Cardiac muscle cell (in vitro differentiated cells and primary cell): ENCODE measurements at regions not wholly inside any gene's neighbourhood (a gene's known extent, or its start where the extent isn't known, plus 50 kb on each side); places are given as distances from the start of the nearest gene placed in this dataset.
A peak's percentile ranks its signal among the peaks of the same experiment; 100 is the strongest.
"Not testable (repeated sequence)": the region's sequence is repeated elsewhere in the genome, so short reads cannot be mapped to it uniquely, and the experiment has no call there.

Source experiments
- DNase-seq, 2 donors: peaks; one replicate each; pipeline versions ENCODE4 v3.0.0 to v3.0.0-alpha.2; 2010 to 2017; ENCODE audit warnings: low read depth in 1 of 2, low spot score in 1 of 2
- H3K27ac ChIP-seq: fragments of 200-600 bp; sonication (generic); 2 replicates; pipeline ENCODE4 v1.5.1; 2016
- H3K27me3 ChIP-seq: fragments of 200-600 bp; sonication (generic); 2 replicates; pipeline ENCODE4 v1.6.0; 2016; ENCODE audit warnings: control low read depth
- H3K36me3 ChIP-seq: fragments of 200-600 bp; sonication (generic); 2 replicates; pipeline ENCODE4 v1.5.1; 2016; ENCODE audit warnings: control low read depth
- H3K4me1 ChIP-seq: fragments of 200-600 bp; sonication (generic); 2 replicates; pipeline ENCODE4 v1.8.1; 2017; ENCODE audit warnings: low read depth, mild to moderate bottlenecking, mixed run types
- H3K4me3 ChIP-seq: fragments of 200-600 bp; sonication (generic); 2 replicates; pipeline ENCODE4 v1.5.1; 2016; ENCODE audit warnings: mild to moderate bottlenecking
- H3K9me3 ChIP-seq: fragments of 200-600 bp; sonication (generic); 2 replicates; pipeline ENCODE4 v1.5.1; 2017; ENCODE audit warnings: low read depth, mild to moderate bottlenecking, control low read depth
- TF ChIP-seq, protein P1 (sequence below): IDR thresholded peaks from 2 replicates; pipeline ENCODE4 v1.5.1; 2012; ENCODE audit warnings: low read depth, mild to moderate bottlenecking, low read length

- H3K4me3 ChIP-seq = no peak overlapping the region
- no peaks in the 10 kb centered on the region for H3K4me1 ChIP-seq
- no peaks in the 10 kb centered on the region for H3K36me3 ChIP-seq
- TF ChIP-seq, protein P1, sequence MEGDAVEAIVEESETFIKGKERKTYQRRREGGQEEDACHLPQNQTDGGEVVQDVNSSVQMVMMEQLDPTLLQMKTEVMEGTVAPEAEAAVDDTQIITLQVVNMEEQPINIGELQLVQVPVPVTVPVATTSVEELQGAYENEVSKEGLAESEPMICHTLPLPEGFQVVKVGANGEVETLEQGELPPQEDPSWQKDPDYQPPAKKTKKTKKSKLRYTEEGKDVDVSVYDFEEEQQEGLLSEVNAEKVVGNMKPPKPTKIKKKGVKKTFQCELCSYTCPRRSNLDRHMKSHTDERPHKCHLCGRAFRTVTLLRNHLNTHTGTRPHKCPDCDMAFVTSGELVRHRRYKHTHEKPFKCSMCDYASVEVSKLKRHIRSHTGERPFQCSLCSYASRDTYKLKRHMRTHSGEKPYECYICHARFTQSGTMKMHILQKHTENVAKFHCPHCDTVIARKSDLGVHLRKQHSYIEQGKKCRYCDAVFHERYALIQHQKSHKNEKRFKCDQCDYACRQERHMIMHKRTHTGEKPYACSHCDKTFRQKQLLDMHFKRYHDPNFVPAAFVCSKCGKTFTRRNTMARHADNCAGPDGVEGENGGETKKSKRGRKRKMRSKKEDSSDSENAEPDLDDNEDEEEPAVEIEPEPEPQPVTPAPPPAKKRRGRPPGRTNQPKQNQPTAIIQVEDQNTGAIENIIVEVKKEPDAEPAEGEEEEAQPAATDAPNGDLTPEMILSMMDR = peak; percentile 41
- DNase-seq = peak; percentile 48 to 52
- no peaks in the 10 kb centered on the region for H3K27me3 ChIP-seq
- no peaks in the 10 kb centered on the region for H3K9me3 ChIP-seq
- no peak overlapping the region for H3K27ac ChIP-seq
These were observed 53.0 kb upstream of the TNKS2 start for GRCh38 chr10:91745090-91745831.

GRCh38 chr10:91743465-91743864 lies 54.8 kb upstream of the TNKS2 start:
- DNase-seq = no peak
- Histone ChIP-seq H3K9me3 (no peaks in the 10 kb centered on the region), H3K4me1 (no peaks in the 10 kb centered on the region), H3K4me3 (no peak overlapping the region), H3K36me3 (no peaks in the 10 kb centered on the region), H3K27me3 (no peaks in the 10 kb centered on the region), H3K27ac (no peak overlapping the region)
- TF ChIP-seq, protein P1 = no peak

- no peaks in the 10 kb centered on the region for H3K36me3 ChIP-seq
- H3K9me3 ChIP-seq = no peaks in the 10 kb centered on the region
- H3K27ac ChIP-seq = no peak overlapping the region
- H3K4me3 ChIP-seq = no peak overlapping the region
- DNase-seq = no peak
- H3K27me3 ChIP-seq = no peaks in the 10 kb centered on the region
- TF ChIP-seq, protein P1 = no peak
- H3K4me1 ChIP-seq = no peaks in the 10 kb centered on the region
These were observed 56.0 kb upstream of the TNKS2 start for GRCh38 chr10:91742229-91742628.

DNA sequence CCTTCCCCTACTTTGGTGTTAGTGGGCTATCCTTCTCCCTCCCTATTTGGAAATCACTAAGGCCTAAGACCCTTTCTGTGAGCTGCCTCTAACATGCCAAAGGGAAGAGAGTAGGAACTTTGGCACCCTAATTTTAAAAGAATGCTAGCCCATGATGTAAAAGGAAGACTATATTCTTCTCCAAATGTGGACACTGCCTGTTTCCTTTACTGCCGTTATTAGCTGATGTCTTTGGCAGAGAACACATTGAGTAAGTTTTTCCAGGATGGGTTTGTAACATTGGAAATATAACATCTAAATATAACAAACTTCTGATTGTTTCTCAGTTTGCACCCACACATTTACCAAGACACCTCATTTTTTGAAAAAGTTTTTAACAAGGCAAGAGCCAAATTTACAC lies 56.9 kb upstream of the TNKS2 start:
- no peak for DNase-seq
- no peaks in the 10 kb centered on the region for H3K27me3 ChIP-seq
- no peak overlapping the region for H3K4me3 ChIP-seq
- no peaks in the 10 kb centered on the region for H3K4me1 ChIP-seq
- H3K27ac ChIP-seq = no peak overlapping the region
- TF ChIP-seq, protein P1 = no peak
- H3K9me3 ChIP-seq = no peaks in the 10 kb centered on the region
- H3K36me3 ChIP-seq = no peaks in the 10 kb centered on the region

DNA sequence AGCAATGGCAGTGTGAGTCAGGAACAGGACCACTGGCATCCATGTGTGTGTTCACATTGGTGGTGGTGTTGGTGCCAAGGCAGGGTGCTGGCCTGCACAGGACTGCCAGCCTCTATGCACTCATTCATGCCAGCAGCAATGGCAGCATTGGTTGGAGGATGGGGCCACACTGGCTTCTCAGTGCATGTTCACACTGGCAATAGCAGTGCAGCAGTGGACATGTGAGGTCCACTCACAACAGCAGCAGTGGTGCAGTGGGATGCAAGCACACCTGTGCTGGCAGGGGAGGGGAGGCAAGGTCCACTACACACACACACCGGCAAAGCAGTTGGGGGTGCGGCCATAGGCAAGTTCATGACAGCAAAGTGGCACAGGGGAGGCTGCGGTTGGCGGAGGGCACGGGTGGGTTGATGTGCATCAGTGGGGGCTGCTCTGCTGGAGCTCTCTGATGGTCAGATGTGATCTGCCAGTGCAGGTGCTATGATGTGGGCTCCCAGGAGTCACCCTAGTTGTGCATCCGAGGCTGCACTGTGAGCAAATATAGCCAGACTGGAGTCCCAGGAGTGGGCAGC lies 57.8 kb upstream of the TNKS2 start:
- Histone ChIP-seq H3K9me3 (no peaks in the 10 kb centered on the region), H3K4me1 (no peaks in the 10 kb centered on the region), H3K36me3 (no peaks in the 10 kb centered on the region), H3K4me3 (no peak overlapping the region), H3K27me3 (no peaks in the 10 kb centered on the region), H3K27ac (no peak overlapping the region)
- TF ChIP-seq, protein P1 = no peak
- DNase-seq = no peak

DNA sequence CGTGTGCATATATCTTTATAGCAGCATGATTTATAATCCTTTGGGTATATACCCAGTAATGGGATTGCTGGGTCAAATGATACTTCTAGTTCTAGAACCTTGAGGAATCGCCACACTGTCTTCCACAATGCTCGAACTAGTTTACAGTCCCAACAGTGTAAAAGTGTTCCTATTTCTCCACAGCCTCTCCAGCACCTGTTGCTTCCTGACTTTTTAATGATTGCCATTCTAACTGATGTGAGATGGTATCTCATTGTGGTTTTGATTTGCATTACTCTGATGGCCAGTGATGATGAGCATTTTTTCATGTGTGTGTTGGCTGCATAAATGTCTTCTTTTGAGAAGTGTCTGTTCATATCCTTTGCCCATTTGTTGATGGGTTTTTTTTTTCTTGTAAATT lies 66.0 kb upstream of the TNKS2 start:
- H3K4me1 ChIP-seq, H3K9me3 ChIP-seq, H3K27me3 ChIP-seq, H3K27ac ChIP-seq, H3K36me3 ChIP-seq, H3K4me3 ChIP-seq, DNase-seq: not testable (repeated sequence)

DNA sequence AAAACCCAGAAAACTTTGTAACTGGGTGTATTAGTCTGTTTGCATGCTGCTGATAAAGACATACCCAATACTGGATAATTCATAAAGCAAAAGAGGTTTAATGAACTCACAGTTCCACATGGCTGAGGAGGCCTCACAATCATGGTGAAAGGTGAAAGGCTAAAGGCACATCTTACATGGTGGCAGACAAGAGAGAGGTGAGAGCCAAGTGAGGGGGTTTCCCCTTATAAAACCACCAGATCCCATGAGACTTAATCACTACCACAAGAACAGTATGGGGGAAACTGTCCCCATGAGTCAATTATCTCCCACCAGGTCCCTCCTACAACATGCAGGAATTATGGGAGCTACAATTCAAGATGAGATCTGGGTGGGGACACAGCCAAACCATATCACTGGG lies 68.9 kb upstream of the TNKS2 start:
- not testable (repeated sequence) for H3K36me3 ChIP-seq, H3K4me1 ChIP-seq, H3K27me3 ChIP-seq, H3K9me3 ChIP-seq, H3K27ac ChIP-seq, DNase-seq, H3K4me3 ChIP-seq
